Lower leg skin (tissue), 4 donors: ENCODE measurements at regions not wholly inside any gene's neighbourhood (a gene's known extent, or its start where the extent isn't known, plus 50 kb on each side); places are given as distances from the start of the nearest gene placed in this dataset.

ENCODE experiments used
- DNase-seq, 2 donors: peaks; one replicate each; pipeline ENCODE4 v3.0.0-alpha.2; 2019; ENCODE audit warnings: low spot score in 2 of 2
- H3K4me3 ChIP-seq: fragments of 200-600 bp; sonication (generic); 2 replicates; pipeline ENCODE4 v1.5.1; 2017; ENCODE audit warnings: mild to moderate bottlenecking, low read depth; ENCODE audit not compliant: poor library complexity, severe bottlenecking
- CTCF ChIP-seq, 3 donors: fragments of 450-650 bp; IDR thresholded peaks; one replicate each; pipeline ENCODE4 v1.5.1; 2016; ENCODE audit warnings: antibody characterized with exemption in 3 of 3, mild to moderate bottlenecking in 3 of 3, moderate library complexity in 2 of 3
- POLR2A ChIP-seq, 2 donors: fragments of 450-650 bp; IDR thresholded peaks; one replicate each; pipeline ENCODE4 v1.6.1; 2016 to 2017; ENCODE audit warnings: antibody characterized with exemption in 2 of 2, mild to moderate bottlenecking in 1 of 2, moderate library complexity in 1 of 2
- WGBS, 2 donors: methylation state at CpG; one replicate each; pipeline ENCODE4 v1.1.5; 2018; 5-methylcytosine and 5-hydroxymethylcytosine counted together
- intact Hi-C: fragments of 100-400 bp; cut with DNase I; formaldehyde crosslinking; loops from one replicate; pipeline ENCODE4 v1.15.0; 2023; ENCODE audit warnings: low total_unique reads

GRCh38 chr10:78301891-78302738 is 268.5 kb downstream of the RPS24 start:
- no peak overlapping the region for H3K4me3 ChIP-seq
- TF ChIP-seq CTCF (IDR thresholded peaks at IDR 0.05): no peak
- TF ChIP-seq POLR2A (IDR thresholded peaks at IDR 0.05): no peak
- WGBS, 2 donors: 82 to 83% methylated on average over 11 of the region's 11 CpGs
- peak in 1 of 2 donors; percentile 76 for DNase-seq
- intact Hi-C loops: no loop called here

- no peak for TF ChIP-seq POLR2A (IDR thresholded peaks at IDR 0.05)
- no peak for TF ChIP-seq CTCF (IDR thresholded peaks at IDR 0.05)
- H3K4me3 ChIP-seq: peak overlapping the region; percentile 30
- DNase-seq: no peak
- intact Hi-C loops: no loop called here
- WGBS, 2 donors: 4% methylated on average over 3 of the region's 3 CpGs
Observed at GRCh38 chr10:78302739-78302988, 269.0 kb downstream of the RPS24 start.

GRCh38 chr10:78302989-78303854 is 269.6 kb downstream of the RPS24 start:
- TF ChIP-seq POLR2A (IDR thresholded peaks at IDR 0.05): peak in 1 of 2 donors; percentile 2
- no peak for TF ChIP-seq CTCF (IDR thresholded peaks at IDR 0.05)
- DNase-seq: peak; percentile 89 to 98
- H3K4me3 ChIP-seq: peak overlapping the region; percentile 30
- intact Hi-C loops: no loop called here
- 5 to 9% methylated on average over 49 to 53 of the region's 81 CpGs for WGBS, 2 donors

GRCh38 chr10:78304091-78305045 is 270.7 kb downstream of the RPS24 start:
- no peak for TF ChIP-seq CTCF (IDR thresholded peaks at IDR 0.05)
- no peak for TF ChIP-seq POLR2A (IDR thresholded peaks at IDR 0.05)
- intact Hi-C loops: no loop called here
- peak in 1 of 2 donors; percentile 80 for DNase-seq

GRCh38 chr10:78305311-78305710 is 271.6 kb downstream of the RPS24 start:
- TF ChIP-seq POLR2A (IDR thresholded peaks at IDR 0.05): no peak
- no peak for TF ChIP-seq CTCF (IDR thresholded peaks at IDR 0.05)
- 87 to 89% methylated on average over 3 of the region's 3 CpGs for WGBS, 2 donors
- no peak overlapping the region for H3K4me3 ChIP-seq
- intact Hi-C loops: no loop called here
- DNase-seq: peak in 1 of 2 donors; percentile 64

More at GRCh38 chr10:78304091-78305045, 270.7 kb downstream of the RPS24 start:
- no peak overlapping the region for H3K4me3 ChIP-seq
- 82 to 92% methylated on average over 12 of the region's 12 CpGs for WGBS, 2 donors
